SK-N-DZ (cell line): ENCODE measurements at regions not wholly inside any gene's neighbourhood (a gene's known extent, or its start where the extent isn't known, plus 50 kb on each side); places are given as distances from the start of the nearest gene placed in this dataset.

Source experiments
- DNase-seq: peaks from one replicate; pipeline ENCODE4 v3.0.0-alpha.2; 2015; ENCODE audit warnings: low spot score

GRCh38 chr3:64998317-64998716 lies 310.5 kb upstream of the ADAMTS9 start:
- DNase-seq: no peak

GRCh38 chr3:64995857-64996551 lies 308.2 kb upstream of the ADAMTS9 start:
- no peak for DNase-seq

GRCh38 chr3:64993781-64994180 lies 306.0 kb upstream of the ADAMTS9 start:
- no peak for DNase-seq

- DNase-seq: no peak
Observed at GRCh38 chr3:64992530-64993285, 304.9 kb upstream of the ADAMTS9 start.

- no peak for DNase-seq
Observed at GRCh38 chr3:64988188-64988587, 300.4 kb upstream of the ADAMTS9 start.

GRCh38 chr3:64987726-64988125 lies 299.9 kb upstream of the ADAMTS9 start:
- no peak for DNase-seq

GRCh38 chr3:64985072-64985471 lies 297.3 kb upstream of the ADAMTS9 start:
- no peak for DNase-seq

- peak; percentile 7 for DNase-seq
Observed at GRCh38 chr3:64983583-64984359, 296.0 kb upstream of the ADAMTS9 start.

- DNase-seq: no peak
Observed at GRCh38 chr3:64977308-64978100, 289.7 kb upstream of the ADAMTS9 start.

GRCh38 chr3:64976456-64976855 lies 288.7 kb upstream of the ADAMTS9 start:
- DNase-seq: peak; percentile 31

GRCh38 chr3:64975147-64975546 lies 287.3 kb upstream of the ADAMTS9 start:
- no peak for DNase-seq

- DNase-seq: no peak
Observed at GRCh38 chr3:64974401-64974800, 286.6 kb upstream of the ADAMTS9 start.

- DNase-seq: no peak
Observed at GRCh38 chr3:64972793-64973192, 285.0 kb upstream of the ADAMTS9 start.

- DNase-seq: no peak
Observed at GRCh38 chr3:64971602-64972001, 283.8 kb upstream of the ADAMTS9 start.

GRCh38 chr3:64970634-64971033 lies 282.8 kb upstream of the ADAMTS9 start:
- no peak for DNase-seq

- no peak for DNase-seq
Observed at GRCh38 chr3:64961301-64961700, 273.5 kb upstream of the ADAMTS9 start.

- DNase-seq: no peak
Observed at GRCh38 chr3:64958199-64958843, 270.5 kb upstream of the ADAMTS9 start.

- DNase-seq: no peak
Observed at GRCh38 chr3:64957408-64958198, 269.8 kb upstream of the ADAMTS9 start.

- DNase-seq: no peak
Observed at GRCh38 chr3:64956711-64957325, 269.0 kb upstream of the ADAMTS9 start.
